K562 (cell line): ENCODE measurements at regions not wholly inside any gene's neighbourhood (a gene's known extent, or its start where the extent isn't known, plus 50 kb on each side); places are given as distances from the start of the nearest gene placed in this dataset.

Experiments used
- AFF4 ChIP-seq: sonication (generic); formaldehyde crosslinking; IDR thresholded peaks from 2 replicates; pipeline ENCODE4 v1.8.0; 2023; ENCODE audit warnings: mild to moderate bottlenecking, missing genetic modification reagents
- MAFK ChIP-seq: IDR thresholded peaks from 2 replicates; pipeline ENCODE4 v1.6.1; 2011; ENCODE audit warnings: low read length, improper control_type of control experiment
- MNT ChIP-seq, 2 experiments: fragments of 450-650 bp; conservative IDR thresholded peaks; 2 replicates each; pipeline ENCODE4 v1.6.1; 2017; ENCODE audit warnings: mild to moderate bottlenecking in 2 of 2, moderate library complexity in 2 of 2
- NFXL1 ChIP-seq: fragments of 450-650 bp; formaldehyde crosslinking; IDR thresholded peaks from 2 replicates; pipeline ENCODE4 v1.4.0; 2021; ENCODE audit warnings: mild to moderate bottlenecking
- PHF8 ChIP-seq: fragments of 200-600 bp; sonication (generic); IDR thresholded peaks from 2 replicates; pipeline ENCODE4 v1.6.1; 2012; ENCODE audit warnings: mixed run types, mild to moderate bottlenecking, inconsistent platforms, low read length, moderate library complexity, borderline replicate concordance
- SREBF2 ChIP-seq: sonication (generic); formaldehyde crosslinking; IDR thresholded peaks from 2 replicates; pipeline ENCODE4 v1.4.0; 2020; ENCODE audit warnings: mild to moderate bottlenecking, missing genetic modification reagents
- TAF9B ChIP-seq: fragments of 450-650 bp; IDR thresholded peaks from 2 replicates; pipeline ENCODE4 v1.6.1; 2018; ENCODE audit warnings: mild to moderate bottlenecking; ENCODE audit not compliant: partially characterized antibody
- TF ChIP-seq, protein P1 (sequence below), 3 experiments: IDR thresholded peaks in 2 of 3; conservative IDR thresholded peaks in 1 of 3; 2 replicates each; pipeline ENCODE4 v1.5.1; 2011 to 2012; ENCODE audit warnings: low read length in 3 of 3, mild to moderate bottlenecking in 3 of 3, control low read depth in 2 of 3, improper control_type of control experiment in 1 of 3, inconsistent platforms in 1 of 3, low read depth in 1 of 3, mixed read lengths in 1 of 3, moderate library complexity in 1 of 3; ENCODE audit not compliant: insufficient read depth in 2 of 3

- TF ChIP-seq, protein P1, sequence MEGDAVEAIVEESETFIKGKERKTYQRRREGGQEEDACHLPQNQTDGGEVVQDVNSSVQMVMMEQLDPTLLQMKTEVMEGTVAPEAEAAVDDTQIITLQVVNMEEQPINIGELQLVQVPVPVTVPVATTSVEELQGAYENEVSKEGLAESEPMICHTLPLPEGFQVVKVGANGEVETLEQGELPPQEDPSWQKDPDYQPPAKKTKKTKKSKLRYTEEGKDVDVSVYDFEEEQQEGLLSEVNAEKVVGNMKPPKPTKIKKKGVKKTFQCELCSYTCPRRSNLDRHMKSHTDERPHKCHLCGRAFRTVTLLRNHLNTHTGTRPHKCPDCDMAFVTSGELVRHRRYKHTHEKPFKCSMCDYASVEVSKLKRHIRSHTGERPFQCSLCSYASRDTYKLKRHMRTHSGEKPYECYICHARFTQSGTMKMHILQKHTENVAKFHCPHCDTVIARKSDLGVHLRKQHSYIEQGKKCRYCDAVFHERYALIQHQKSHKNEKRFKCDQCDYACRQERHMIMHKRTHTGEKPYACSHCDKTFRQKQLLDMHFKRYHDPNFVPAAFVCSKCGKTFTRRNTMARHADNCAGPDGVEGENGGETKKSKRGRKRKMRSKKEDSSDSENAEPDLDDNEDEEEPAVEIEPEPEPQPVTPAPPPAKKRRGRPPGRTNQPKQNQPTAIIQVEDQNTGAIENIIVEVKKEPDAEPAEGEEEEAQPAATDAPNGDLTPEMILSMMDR (IDR thresholded peaks at IDR 0.05 in 2 of 3, conservative IDR thresholded peaks at IDR 0.05 in 1 of 3; ENCODE audit: insufficient read depth in 2 of 3, low read depth in 1 of 3, low read length in 3 of 3), result no peak
- no peak for TF ChIP-seq AFF4 (CRISPR knock-in tag)
- no peak for TF ChIP-seq MNT (conservative IDR thresholded peaks at IDR 0.05)
- no peak for TF ChIP-seq PHF8
- no peak for TF ChIP-seq TAF9B
- TF ChIP-seq SREBF2 (CRISPR knock-in tag), result no peak
- TF ChIP-seq MAFK, result no peak
- TF ChIP-seq NFXL1 (CRISPR knock-in tag), result no peak
These were observed 1106.7 kb downstream of the EFNB2 start for GRCh38 chr13:105428811-105429210.
